ENCODE measurements at regions not wholly inside any gene's neighbourhood (a gene's known extent, or its start where the extent isn't known, plus 50 kb on each side); places are given as distances from the start of the nearest gene placed in this dataset.
"Not testable (repeated sequence)": the region's sequence is repeated elsewhere in the genome, so short reads cannot be mapped to it uniquely, and the experiment has no call there.

GRCh38 chr3:21912711-21913110 lies 161.7 kb upstream of the ZNF385D start:
- TF ChIP-seq CTCF (IDR thresholded peaks at IDR 0.05; ENCODE audit: insufficient read depth, low read length, poor library complexity, severe bottlenecking) = no peak
- H3K27me3 ChIP-seq (replicated peaks; ENCODE audit: control insufficient read depth, insufficient read depth, low read length) = no peaks in the 10 kb centered on the region
- H3K4me3 ChIP-seq (replicated peaks; ENCODE audit: low read depth, low read length) = no peak overlapping the region
- no peak for DNase-seq (ENCODE audit: extremely low read depth, insufficient read length)
- no peaks in the 10 kb centered on the region for H3K36me3 ChIP-seq (ENCODE audit: control insufficient read depth, insufficient read depth, low read length)

- no peak for DNase-seq (ENCODE audit: extremely low read depth, insufficient read length)
- no peaks in the 10 kb centered on the region for H3K36me3 ChIP-seq (ENCODE audit: control insufficient read depth, insufficient read depth, low read length)
- H3K27me3 ChIP-seq (replicated peaks; ENCODE audit: control insufficient read depth, insufficient read depth, low read length) = no peaks in the 10 kb centered on the region
- TF ChIP-seq CTCF (IDR thresholded peaks at IDR 0.05; ENCODE audit: insufficient read depth, low read length, poor library complexity, severe bottlenecking) = no peak
- no peak overlapping the region for H3K4me3 ChIP-seq (replicated peaks; ENCODE audit: low read depth, low read length)
Observed at GRCh38 chr3:21913791-21914190, 162.8 kb upstream of the ZNF385D start.

- no peaks in the 10 kb centered on the region for H3K36me3 ChIP-seq (ENCODE audit: control insufficient read depth, insufficient read depth, low read length)
- H3K27me3 ChIP-seq (replicated peaks; ENCODE audit: control insufficient read depth, insufficient read depth, low read length) = no peaks in the 10 kb centered on the region
- no peak overlapping the region for H3K4me3 ChIP-seq (replicated peaks; ENCODE audit: low read depth, low read length)
- no peak for TF ChIP-seq CTCF (IDR thresholded peaks at IDR 0.05; ENCODE audit: insufficient read depth, low read length, poor library complexity, severe bottlenecking)
- DNase-seq (ENCODE audit: extremely low read depth, insufficient read length) = no peak
Observed at GRCh38 chr3:21914451-21914850, 163.4 kb upstream of the ZNF385D start.

- H3K36me3 ChIP-seq (ENCODE audit: control insufficient read depth, insufficient read depth, low read length) = no peaks in the 10 kb centered on the region
- no peaks in the 10 kb centered on the region for H3K27me3 ChIP-seq (replicated peaks; ENCODE audit: control insufficient read depth, insufficient read depth, low read length)
- no peak for TF ChIP-seq CTCF (IDR thresholded peaks at IDR 0.05; ENCODE audit: insufficient read depth, low read length, poor library complexity, severe bottlenecking)
- DNase-seq (ENCODE audit: extremely low read depth, insufficient read length) = no peak
- no peak overlapping the region for H3K4me3 ChIP-seq (replicated peaks; ENCODE audit: low read depth, low read length)
Observed at GRCh38 chr3:21919383-21919782, 168.4 kb upstream of the ZNF385D start.

GRCh38 chr3:21920421-21920861 lies 169.4 kb upstream of the ZNF385D start:
- Histone ChIP-seq H3K36me3 (ENCODE audit: control insufficient read depth, insufficient read depth, low read length) (no peaks in the 10 kb centered on the region), H3K4me3 (replicated peaks; ENCODE audit: low read depth, low read length) (no peak overlapping the region), H3K27me3 (replicated peaks; ENCODE audit: control insufficient read depth, insufficient read depth, low read length) (no peaks in the 10 kb centered on the region)
- TF ChIP-seq CTCF (IDR thresholded peaks at IDR 0.05; ENCODE audit: insufficient read depth, low read length, poor library complexity, severe bottlenecking) = no peak
- no peak for DNase-seq (ENCODE audit: extremely low read depth, insufficient read length)

GRCh38 chr3:21923156-21923555 lies 172.1 kb upstream of the ZNF385D start:
- not testable (repeated sequence) for H3K4me3 ChIP-seq (replicated peaks; ENCODE audit: low read depth, low read length); H3K27me3 ChIP-seq (replicated peaks; ENCODE audit: control insufficient read depth, insufficient read depth, low read length); DNase-seq (ENCODE audit: extremely low read depth, insufficient read length); H3K36me3 ChIP-seq (ENCODE audit: control insufficient read depth, insufficient read depth, low read length)
